Naive thymus-derived CD4-positive, alpha-beta T cell (primary cell): ENCODE measurements at regions not wholly inside any gene's neighbourhood (a gene's known extent, or its start where the extent isn't known, plus 50 kb on each side); places are given as distances from the start of the nearest gene placed in this dataset.
"Not testable (repeated sequence)": the region's sequence is repeated elsewhere in the genome, so short reads cannot be mapped to it uniquely, and the experiment has no call there.

Experiments
- ATAC-seq: fragments of 150-1000 bp; cut with Tn5 transposase; 2 replicates; pipeline ENCODE4 v1.10.0; 2021; ENCODE audit warnings: mild to moderate bottlenecking, moderate library complexity
- CTCF ChIA-PET: fragments of 350-600 bp; sonication (Branson Sonifier 250); formaldehyde crosslinking; loops from one replicate; lab custom pipeline; 2021; ENCODE audit warnings: antibody characterized with exemption; lab: Charles Lee
- POLR2A ChIA-PET: fragments of 350-600 bp; sonication (Branson Sonifier 250); formaldehyde crosslinking; loops from one replicate; lab custom pipeline; 2021; ENCODE audit warnings: antibody characterized with exemption, inconsistent platforms; lab: Charles Lee
- DNase-seq, 9 donors: peaks; one replicate each; pipeline versions ENCODE4 v3.0.0 to v3.0.0-alpha.2; 2020 to 2022; ENCODE audit warnings: mixed read lengths in 1 of 9
- H3K27ac ChIP-seq: one replicate; pipeline ENCODE4 v1.7.0; 2013; ENCODE audit warnings: mild to moderate bottlenecking, low read depth, low read length, moderate library complexity
- H3K27me3 ChIP-seq, 2 donors: one replicate each; pipeline ENCODE4 v1.7.0; 2013; ENCODE audit warnings: low read length in 2 of 2, mild to moderate bottlenecking in 2 of 2, moderate library complexity in 2 of 2; ENCODE audit not compliant: control insufficient read depth in 2 of 2, insufficient read depth in 2 of 2
- H3K36me3 ChIP-seq, 3 experiments: 1 replicate in 2 of 3; 2 replicates in 1 of 3; pipeline ENCODE4 v1.7.0; 2013; ENCODE audit warnings: low read length in 3 of 3, mild to moderate bottlenecking in 3 of 3, moderate library complexity in 1 of 3; ENCODE audit not compliant: insufficient read depth in 3 of 3, control insufficient read depth in 2 of 3
- H3K4me1 ChIP-seq, 2 donors: one replicate each; pipeline ENCODE4 v1.7.0; 2013; ENCODE audit warnings: low read length in 2 of 2, mild to moderate bottlenecking in 2 of 2, moderate library complexity in 1 of 2; ENCODE audit not compliant: control insufficient read depth in 2 of 2, insufficient read depth in 2 of 2
- H3K4me3 ChIP-seq: 2 replicates; pipeline ENCODE4 v1.7.0; 2013; ENCODE audit warnings: mild to moderate bottlenecking, low read length
- H3K9me3 ChIP-seq, 3 experiments: 1 replicate in 2 of 3; 2 replicates in 1 of 3; pipeline ENCODE4 v1.7.0; 2013; ENCODE audit warnings: low read length in 3 of 3; ENCODE audit not compliant: control insufficient read depth in 2 of 3
- H3K27ac Mint-ChIP-seq, 9 donors: one replicate each; pipeline ENCODE4 v1.8.0; 2020 to 2022; ENCODE audit warnings: mixed read lengths in 9 of 9, mild to moderate bottlenecking in 8 of 9, moderate library complexity in 5 of 9, inconsistent platforms in 2 of 9
- H3K27me3 Mint-ChIP-seq, 5 donors: one replicate each; pipeline ENCODE4 v1.8.0; 2021 to 2022; ENCODE audit warnings: mixed read lengths in 5 of 5, mild to moderate bottlenecking in 1 of 5
- H3K36me3 Mint-ChIP-seq, 5 donors: one replicate each; pipeline ENCODE4 v1.8.0; 2020 to 2022; ENCODE audit warnings: mixed read lengths in 5 of 5, mild to moderate bottlenecking in 3 of 5, inconsistent platforms in 1 of 5
- H3K4me1 Mint-ChIP-seq, 7 donors: one replicate each; pipeline ENCODE4 v1.8.0; 2020 to 2022; ENCODE audit warnings: mixed read lengths in 7 of 7, mild to moderate bottlenecking in 3 of 7, inconsistent platforms in 1 of 7
- H3K4me3 Mint-ChIP-seq, 10 donors: one replicate each; pipeline ENCODE4 v1.8.0; 2020 to 2022; ENCODE audit warnings: mild to moderate bottlenecking in 10 of 10, mixed read lengths in 10 of 10, moderate library complexity in 6 of 10, inconsistent platforms in 2 of 10
- H3K9me3 Mint-ChIP-seq, 11 donors: one replicate each; pipeline ENCODE4 v1.8.0; 2020 to 2022; ENCODE audit warnings: mixed read lengths in 11 of 11, mild to moderate bottlenecking in 4 of 11, inconsistent platforms in 1 of 11, moderate library complexity in 1 of 11
- intact Hi-C, 2 donors: fragments of 100-400 bp; cut with micrococcal nuclease; formaldehyde crosslinking; loops; one replicate each; pipeline ENCODE4 v1.15.1; 2023

GRCh38 chr12:74031045-74031444 lies 506.6 kb upstream of the ATXN7L3B start:
- H3K27me3 Mint-ChIP-seq = no peaks in the 10 kb centered on the region
- Histone ChIP-seq H3K27me3 (no peaks in the 10 kb centered on the region), H3K36me3 (no peaks in the 10 kb centered on the region), H3K27ac (no peak overlapping the region), H3K4me1 (no peaks in the 10 kb centered on the region), H3K9me3 (no peaks in the 10 kb centered on the region), H3K4me3 (no peak overlapping the region)
- H3K36me3 Mint-ChIP-seq = no peaks in the 10 kb centered on the region
- H3K27ac Mint-ChIP-seq = no peak overlapping the region
- intact Hi-C loops = no loop called here
- peaks cover 0 to 5% (median 0%) of the 10 kb centered on the region in 11 donors for H3K9me3 Mint-ChIP-seq
- ChIA-PET CTCF (no interaction called here), POLR2A (no interaction called here)
- no peaks in the 10 kb centered on the region for H3K4me1 Mint-ChIP-seq
- no peak for DNase-seq
- no peak for ATAC-seq
- H3K4me3 Mint-ChIP-seq = no peak overlapping the region

GRCh38 chr12:74033531-74033930 lies 504.1 kb upstream of the ATXN7L3B start:
- Histone ChIP-seq H3K27me3 (no peaks in the 10 kb centered on the region), H3K36me3 (no peaks in the 10 kb centered on the region), H3K4me1 (no peaks in the 10 kb centered on the region), H3K4me3 (no peak overlapping the region), H3K27ac (no peak overlapping the region), H3K9me3 (no peaks in the 10 kb centered on the region)
- no peaks in the 10 kb centered on the region for H3K36me3 Mint-ChIP-seq
- POLR2A ChIA-PET = no interaction called here
- H3K4me3 Mint-ChIP-seq = no peak overlapping the region
- ATAC-seq (no peak), DNase-seq (no peak)
- H3K27me3 Mint-ChIP-seq = no peaks in the 10 kb centered on the region
- no peaks in the 10 kb centered on the region for H3K4me1 Mint-ChIP-seq
- peaks cover 0 to 11% (median 2%) of the 10 kb centered on the region in 11 donors for H3K9me3 Mint-ChIP-seq
- H3K27ac Mint-ChIP-seq = peak overlapping the region in 1 of 9 donors; percentile 19
- CTCF ChIA-PET = no interaction called here
- intact Hi-C loops = no loop called here

- intact Hi-C loops, H3K36me3 Mint-ChIP-seq, H3K27me3 Mint-ChIP-seq, CTCF ChIA-PET, H3K27me3 ChIP-seq, POLR2A ChIA-PET, H3K4me1 ChIP-seq, H3K27ac ChIP-seq, H3K9me3 ChIP-seq, H3K27ac Mint-ChIP-seq, ATAC-seq, H3K4me3 ChIP-seq, H3K4me3 Mint-ChIP-seq, H3K4me1 Mint-ChIP-seq, H3K36me3 ChIP-seq, DNase-seq: not testable (repeated sequence)
- peaks cover 0 to 14% (median 6%) of the 10 kb centered on the region in 11 donors for H3K9me3 Mint-ChIP-seq
Observed at GRCh38 chr12:74039138-74039537, 498.5 kb upstream of the ATXN7L3B start.

GRCh38 chr12:74043343-74043742 lies 494.3 kb upstream of the ATXN7L3B start:
- CTCF ChIA-PET = no interaction called here
- no peak overlapping the region for H3K4me3 Mint-ChIP-seq
- H3K9me3 ChIP-seq = no peaks in the 10 kb centered on the region
- POLR2A ChIA-PET = no interaction called here
- H3K36me3 ChIP-seq = no peaks in the 10 kb centered on the region
- no peaks in the 10 kb centered on the region for H3K4me1 ChIP-seq
- peaks cover 0 to 9% (median 3%) of the 10 kb centered on the region in 11 donors for H3K9me3 Mint-ChIP-seq
- no peak overlapping the region for H3K27ac Mint-ChIP-seq
- intact Hi-C loops = no loop called here
- DNase-seq (no peak), ATAC-seq (no peak)
- no peaks in the 10 kb centered on the region for H3K27me3 ChIP-seq
- H3K27ac ChIP-seq = no peak overlapping the region
- no peak overlapping the region for H3K4me3 ChIP-seq
- H3K27me3 Mint-ChIP-seq = no peaks in the 10 kb centered on the region
- no peaks in the 10 kb centered on the region for H3K36me3 Mint-ChIP-seq
- no peaks in the 10 kb centered on the region for H3K4me1 Mint-ChIP-seq

- CTCF ChIA-PET = no interaction called here
- H3K27ac Mint-ChIP-seq = no peak overlapping the region
- no peak for ATAC-seq
Observed at GRCh38 chr12:74049348-74049747, 488.3 kb upstream of the ATXN7L3B start.

GRCh38 chr12:74051848-74052247 lies 485.8 kb upstream of the ATXN7L3B start:
- no peaks in the 10 kb centered on the region for H3K36me3 ChIP-seq
- DNase-seq (no peak), ATAC-seq (no peak)
- H3K9me3 Mint-ChIP-seq = peaks cover 0 to 8% (median 1%) of the 10 kb centered on the region in 11 donors
- H3K27ac ChIP-seq = no peak overlapping the region
- intact Hi-C loops = no loop called here
- no peaks in the 10 kb centered on the region for H3K9me3 ChIP-seq
- no peaks in the 10 kb centered on the region for H3K4me1 ChIP-seq
- H3K27me3 Mint-ChIP-seq = no peaks in the 10 kb centered on the region
- H3K4me3 ChIP-seq = no peak overlapping the region
- H3K36me3 Mint-ChIP-seq = no peaks in the 10 kb centered on the region
- no peak overlapping the region for H3K27ac Mint-ChIP-seq
- no peaks in the 10 kb centered on the region for H3K4me1 Mint-ChIP-seq
- ChIA-PET POLR2A (no interaction called here), CTCF (no interaction called here)
- H3K27me3 ChIP-seq = no peaks in the 10 kb centered on the region
- no peak overlapping the region for H3K4me3 Mint-ChIP-seq

More at GRCh38 chr12:74049348-74049747, 488.3 kb upstream of the ATXN7L3B start:
- no peaks in the 10 kb centered on the region for H3K4me1 ChIP-seq
- no peak overlapping the region for H3K27ac ChIP-seq
- DNase-seq = no peak
- no peaks in the 10 kb centered on the region for H3K27me3 ChIP-seq
- Mint-ChIP-seq H3K36me3 (no peaks in the 10 kb centered on the region), H3K27me3 (no peaks in the 10 kb centered on the region), H3K4me3 (no peak overlapping the region), H3K4me1 (no peaks in the 10 kb centered on the region), H3K9me3 (peaks cover 0 to 8% (median 1%) of the 10 kb centered on the region in 11 donors)
- intact Hi-C loops = no loop called here
- no peak overlapping the region for H3K4me3 ChIP-seq
- no peaks in the 10 kb centered on the region for H3K9me3 ChIP-seq
- H3K36me3 ChIP-seq = no peaks in the 10 kb centered on the region
- POLR2A ChIA-PET = no interaction called here

- Histone ChIP-seq H3K9me3 (no peaks in the 10 kb centered on the region), H3K36me3 (no peaks in the 10 kb centered on the region), H3K27ac (no peak overlapping the region), H3K4me3 (no peak overlapping the region), H3K27me3 (no peaks in the 10 kb centered on the region), H3K4me1 (no peaks in the 10 kb centered on the region)
- CTCF ChIA-PET = no interaction called here
- no peak overlapping the region for H3K27ac Mint-ChIP-seq
- ATAC-seq = no peak
- peaks cover 0 to 46% (median 19%) of the 10 kb centered on the region in 11 donors for H3K9me3 Mint-ChIP-seq
- H3K36me3 Mint-ChIP-seq = peaks cover 0 to 5% (median 0%) of the 10 kb centered on the region in 5 donors
- no peaks in the 10 kb centered on the region for H3K27me3 Mint-ChIP-seq
- intact Hi-C loops = no loop called here
- no peak overlapping the region for H3K4me3 Mint-ChIP-seq
- no peak for DNase-seq
- POLR2A ChIA-PET = no interaction called here
- H3K4me1 Mint-ChIP-seq = no peaks in the 10 kb centered on the region
Observed at GRCh38 chr12:74066476-74066875, 471.2 kb upstream of the ATXN7L3B start.
